Dedifferentiated amniotic fluid mesenchymal stem cell (primary cell): ENCODE measurements at regions not wholly inside any gene's neighbourhood (a gene's known extent, or its start where the extent isn't known, plus 50 kb on each side); places are given as distances from the start of the nearest gene placed in this dataset.
"Not testable (repeated sequence)": the region's sequence is repeated elsewhere in the genome, so short reads cannot be mapped to it uniquely, and the experiment has no call there.

Source experiments
- DNase-seq: peaks from one replicate; pipeline ENCODE4 v3.0.0-alpha.2; 2016; ENCODE audit errors: extremely low spot score

GRCh38 chr3:124316034-124316287 is 324.0 kb upstream of the ROPN1 start:
- no peak for DNase-seq

- no peak for DNase-seq
Observed at GRCh38 chr3:124318014-124318413, 326.1 kb upstream of the ROPN1 start.

- no peak for DNase-seq
Observed at GRCh38 chr3:124318656-124319055, 326.7 kb upstream of the ROPN1 start.

DNA sequence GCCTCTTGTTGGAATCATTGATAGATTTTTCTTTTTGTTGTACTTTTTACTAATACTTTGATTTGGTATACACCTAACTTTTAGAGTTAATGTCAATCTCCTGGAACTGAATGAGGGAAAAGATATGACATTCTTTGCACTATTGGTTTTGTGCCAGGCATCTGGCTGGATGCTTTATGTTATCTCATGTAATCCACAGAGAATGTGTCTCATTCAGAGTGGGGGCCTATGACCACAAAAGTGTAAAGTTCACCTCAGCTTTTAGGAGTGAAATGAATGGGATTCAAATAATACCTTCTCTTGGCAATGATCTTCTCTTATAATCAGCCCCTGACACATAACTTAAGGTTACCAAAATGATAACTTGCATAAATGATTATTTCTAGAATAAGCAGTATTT is 329.1 kb upstream of the ROPN1 start:
- DNase-seq: no peak

DNA sequence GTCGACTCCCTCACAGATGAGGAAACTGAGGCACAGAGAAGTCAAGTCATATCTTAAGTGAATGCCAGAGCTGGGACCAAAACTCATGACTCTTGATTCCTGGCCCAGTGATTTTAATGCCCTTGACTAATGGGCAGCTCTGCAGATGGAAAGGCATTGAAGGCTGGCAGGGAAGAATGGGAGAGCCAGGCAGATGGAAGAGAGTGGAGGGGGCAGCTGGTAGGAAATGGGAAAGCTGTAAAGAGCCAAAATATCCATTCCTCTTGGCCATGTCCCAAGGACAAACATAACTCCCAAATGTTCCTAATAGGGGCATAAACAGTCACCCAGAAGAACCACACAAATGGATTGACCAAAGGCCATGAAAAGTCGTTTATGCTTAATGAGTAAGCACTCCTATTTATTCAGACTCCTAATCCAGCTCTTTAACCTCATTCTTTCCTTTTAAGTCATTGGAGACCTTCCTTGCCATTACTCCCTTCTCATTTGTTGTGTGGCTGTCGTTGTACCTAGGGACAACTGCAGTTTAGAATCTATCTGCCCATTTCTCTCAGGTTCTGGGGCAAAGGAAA is 330.5 kb upstream of the ROPN1 start:
- no peak for DNase-seq

- no peak for DNase-seq
Observed at GRCh38 chr3:124322966-124323365, 331.0 kb upstream of the ROPN1 start.

DNA sequence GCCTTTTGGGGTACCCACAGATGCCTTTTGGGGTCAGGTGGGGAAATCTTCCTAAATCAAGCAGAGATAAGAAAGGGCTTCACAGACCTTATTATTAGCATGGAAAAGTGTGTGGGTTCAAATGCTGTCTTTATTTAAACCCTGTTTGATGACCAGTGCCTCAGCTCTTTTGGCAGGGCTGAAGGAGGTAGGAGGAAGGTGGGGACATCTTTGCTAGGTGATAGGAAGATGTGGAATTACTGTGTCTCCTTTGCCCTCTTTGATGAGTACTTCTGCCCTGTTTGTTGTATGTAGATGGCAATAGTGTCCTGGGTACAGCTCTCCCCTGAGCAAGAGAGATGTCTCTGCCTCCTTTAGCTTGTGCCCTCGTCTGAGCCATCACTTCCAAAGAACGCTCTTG is 333.3 kb upstream of the ROPN1 start:
- no peak for DNase-seq

GRCh38 chr3:124329723-124330122 is 337.8 kb upstream of the ROPN1 start:
- DNase-seq: no peak

DNA sequence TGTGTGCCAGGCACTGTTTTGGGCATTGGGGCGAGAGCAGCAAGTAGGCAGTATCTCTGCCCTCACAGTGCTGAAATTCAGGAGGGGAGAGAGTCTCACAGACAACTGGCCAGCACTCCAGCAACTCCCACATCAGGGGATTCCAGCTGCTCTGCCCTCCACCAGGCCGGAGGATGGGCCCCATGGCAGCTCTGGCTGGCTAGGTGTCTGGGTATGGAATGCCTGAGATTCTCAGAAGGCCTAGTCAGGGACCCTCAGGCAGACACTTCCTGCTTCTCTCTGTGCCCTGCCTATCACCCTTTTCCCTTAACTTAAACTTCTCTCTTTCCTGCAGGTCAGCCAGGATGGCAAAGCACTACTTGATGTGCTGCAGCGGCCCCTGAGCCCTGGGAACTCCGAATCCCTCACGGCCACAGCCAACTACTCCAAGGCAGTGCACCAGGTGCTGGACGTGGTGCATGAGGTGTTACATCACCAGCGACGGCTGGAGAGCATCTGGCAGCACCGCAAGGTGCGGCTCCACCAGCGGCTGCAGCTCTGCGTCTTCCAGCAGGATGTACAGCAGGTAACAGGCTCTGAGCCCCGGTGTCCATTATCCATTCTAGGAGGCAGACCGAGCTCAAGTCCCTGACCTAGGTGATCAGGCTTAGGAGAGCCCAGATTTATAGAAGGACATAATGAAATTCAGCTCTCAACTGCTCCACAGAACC is 342.2 kb upstream of the ROPN1 start:
- DNase-seq: no peak

GRCh38 chr3:124336067-124336656 is 344.2 kb upstream of the ROPN1 start:
- DNase-seq: no peak

DNA sequence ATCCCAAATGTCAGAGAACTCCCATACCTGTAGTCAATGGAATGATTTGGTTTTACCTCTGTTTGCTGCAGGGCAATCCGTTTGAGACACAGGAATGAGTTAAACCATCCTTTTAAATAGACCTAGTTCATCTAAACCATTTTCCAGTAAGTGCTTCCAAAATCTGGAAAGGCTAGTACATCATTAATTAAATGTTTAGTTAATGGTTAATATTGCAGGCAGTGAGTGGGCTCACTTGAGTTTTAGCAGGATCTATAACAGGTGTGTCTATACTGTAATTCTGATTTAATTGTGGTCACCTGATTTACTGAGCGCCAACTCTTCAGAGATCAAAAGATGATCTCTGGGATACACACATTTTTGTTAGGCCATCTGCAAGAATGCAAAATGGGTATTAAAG is 353.9 kb upstream of the ROPN1 start:
- no peak for DNase-seq

DNA sequence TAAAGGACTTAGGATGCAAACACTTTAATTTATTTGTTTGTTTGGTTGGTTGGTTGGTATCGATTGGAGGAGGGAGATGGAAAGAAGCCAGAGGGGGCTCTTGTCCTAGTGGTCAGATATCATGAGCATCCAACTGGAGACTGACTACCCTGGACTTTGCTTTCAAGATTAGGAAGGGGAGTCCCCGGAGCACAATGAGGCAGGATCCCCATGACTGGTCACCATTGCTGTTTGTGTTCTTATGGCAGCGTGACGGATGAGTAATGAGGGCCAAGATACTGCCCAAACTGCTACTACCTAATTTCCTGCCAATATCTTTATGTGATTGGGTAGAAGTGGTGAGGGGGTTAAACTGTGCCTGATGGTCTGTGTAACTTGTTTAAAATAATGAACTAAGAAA is 354.6 kb upstream of the ROPN1 start:
- no peak for DNase-seq

DNA sequence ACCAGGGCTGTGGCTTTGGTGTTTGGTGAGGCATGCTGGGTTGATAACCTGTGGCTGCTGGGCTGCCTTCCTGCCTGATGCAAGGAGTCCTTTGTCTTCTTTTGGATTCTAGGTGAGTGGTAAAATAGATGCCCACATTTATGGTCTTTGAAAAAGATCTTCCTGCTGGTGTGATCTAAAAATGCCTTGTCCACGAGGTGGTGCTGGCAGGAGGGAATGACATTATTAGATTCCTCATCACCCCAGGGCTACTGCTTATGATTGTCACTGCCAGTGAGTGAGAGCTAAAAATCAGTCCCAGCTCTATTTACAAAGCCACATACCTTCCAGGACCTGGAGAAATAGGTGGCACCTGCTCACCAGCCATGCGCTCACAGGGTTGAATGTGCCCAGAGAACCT is 355.5 kb upstream of the ROPN1 start:
- no peak for DNase-seq

GRCh38 chr3:124348555-124348954 is 356.6 kb upstream of the ROPN1 start:
- DNase-seq: not testable (repeated sequence)

GRCh38 chr3:124351430-124352148 is 359.7 kb upstream of the ROPN1 start:
- DNase-seq: peak; percentile 89

- DNase-seq: no peak
Observed at GRCh38 chr3:124352149-124352539, 360.2 kb upstream of the ROPN1 start.

GRCh38 chr3:124353691-124354090 is 361.8 kb upstream of the ROPN1 start:
- no peak for DNase-seq

DNA sequence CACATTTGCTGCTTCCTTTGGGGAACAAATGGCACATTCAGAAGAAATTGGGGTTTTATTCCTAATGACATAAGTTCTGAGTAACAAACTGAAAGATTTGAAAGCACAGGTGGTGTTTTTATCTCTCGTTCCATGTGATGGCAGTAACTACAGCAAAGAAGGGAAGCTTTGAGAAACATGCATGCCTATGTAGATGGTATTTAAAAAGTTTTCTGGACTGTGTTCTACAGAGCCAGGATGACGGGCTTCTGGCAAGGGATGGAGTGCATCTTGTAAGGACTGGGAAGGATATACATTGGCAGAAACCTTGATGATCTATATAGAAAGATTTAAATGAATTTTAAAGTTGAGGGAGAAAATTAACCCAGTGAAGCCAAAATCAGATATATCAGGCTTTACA is 362.2 kb upstream of the ROPN1 start:
- no peak for DNase-seq

DNA sequence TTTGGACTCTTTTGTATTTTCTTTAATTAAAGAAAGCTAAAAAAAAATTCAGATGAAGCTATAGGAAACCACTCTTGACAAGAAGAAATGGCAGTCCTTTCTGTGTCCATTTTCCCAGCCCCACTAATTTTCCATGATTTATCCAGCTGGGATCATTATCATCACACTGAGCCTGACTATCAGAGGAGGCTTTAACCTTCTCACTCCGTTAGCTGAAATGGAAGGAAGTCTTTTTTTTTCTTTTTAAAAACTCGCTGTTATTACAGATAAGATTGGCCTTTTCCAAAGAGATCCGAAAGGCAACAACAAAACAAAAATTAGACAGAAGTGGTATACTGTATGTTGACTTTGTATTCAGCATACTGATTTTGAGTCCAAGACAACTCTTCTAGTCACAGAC is 366.2 kb upstream of the ROPN1 start:
- DNase-seq: no peak

DNA sequence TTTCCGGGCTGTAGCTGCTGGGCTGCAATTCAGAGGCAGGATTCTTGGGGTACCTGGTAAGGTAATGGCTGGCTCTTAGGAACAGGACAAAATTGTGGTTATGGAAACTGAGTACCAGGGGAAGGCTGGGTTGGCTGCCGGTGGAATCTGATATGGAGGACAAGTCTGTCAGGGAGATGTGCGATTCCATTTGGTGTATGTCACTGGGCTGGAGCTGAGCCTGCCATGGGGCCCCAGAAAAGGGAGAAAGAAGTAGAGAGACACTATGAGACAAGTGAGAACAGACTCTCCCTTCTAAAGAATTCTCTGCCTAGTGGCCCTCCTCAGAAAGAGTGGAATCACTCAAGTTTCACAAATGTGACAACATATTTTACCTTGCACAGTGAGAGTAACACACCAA is 368.2 kb upstream of the ROPN1 start:
- DNase-seq: no peak

GRCh38 chr3:124360563-124360962 is 368.6 kb upstream of the ROPN1 start:
- no peak for DNase-seq

- DNase-seq: no peak
Observed at GRCh38 chr3:124361566-124361965, 368.7 kb upstream of the UMPS start.

DNA sequence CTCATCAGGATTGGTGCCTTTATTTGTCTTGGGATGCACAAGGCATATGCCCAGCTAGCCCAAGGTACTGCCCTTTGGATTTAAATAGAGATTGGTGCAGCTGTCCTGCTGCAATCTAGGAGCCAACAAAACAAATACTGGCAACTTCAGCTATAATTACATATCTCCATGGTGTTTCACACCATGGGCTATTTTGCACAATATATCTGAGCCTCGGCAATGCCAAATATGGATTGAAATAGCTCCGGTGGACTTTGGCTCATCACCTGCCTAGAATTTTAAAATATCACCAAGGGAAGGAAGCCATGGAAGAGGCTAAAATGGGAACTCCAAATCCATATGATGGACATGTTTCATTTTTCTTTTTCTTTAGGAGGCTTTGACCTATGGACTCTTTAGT is 367.8 kb upstream of the UMPS start:
- no peak for DNase-seq
